HG03558 (cell line): ENCODE measurements at regions not wholly inside any gene's neighbourhood (a gene's known extent, or its start where the extent isn't known, plus 50 kb on each side); places are given as distances from the start of the nearest gene placed in this dataset.

Source experiments
- ATAC-seq: cut with Tn5 transposase; IDR thresholded peaks from one replicate; pipeline ENCODE4 v1.9.1; 2021; ENCODE audit warnings: moderate number of reproducible peaks; ENCODE audit not compliant: unreplicated experiment; ENCODE audit errors: extremely low read depth

DNA sequence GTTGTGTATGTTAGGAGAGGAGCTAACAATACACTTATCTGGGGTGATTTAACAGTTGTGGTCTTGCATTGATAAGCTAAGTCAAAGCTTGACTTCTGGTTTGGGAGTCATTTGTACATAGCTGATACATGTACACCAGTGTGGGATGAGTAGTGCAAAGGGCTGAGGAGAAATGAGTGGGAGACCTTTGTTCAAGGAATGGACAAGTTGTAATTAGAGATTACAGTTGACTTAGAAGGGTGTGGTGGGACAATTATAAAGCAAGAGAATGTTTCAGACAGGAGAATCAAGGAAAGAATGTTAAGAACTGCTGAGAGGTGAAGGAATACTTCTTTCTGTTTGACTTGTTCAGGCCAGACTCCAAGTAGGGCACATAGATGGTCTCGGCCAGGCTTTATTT is 209.7 kb upstream of the STEAP4 start:
- ATAC-seq = no peak

DNA sequence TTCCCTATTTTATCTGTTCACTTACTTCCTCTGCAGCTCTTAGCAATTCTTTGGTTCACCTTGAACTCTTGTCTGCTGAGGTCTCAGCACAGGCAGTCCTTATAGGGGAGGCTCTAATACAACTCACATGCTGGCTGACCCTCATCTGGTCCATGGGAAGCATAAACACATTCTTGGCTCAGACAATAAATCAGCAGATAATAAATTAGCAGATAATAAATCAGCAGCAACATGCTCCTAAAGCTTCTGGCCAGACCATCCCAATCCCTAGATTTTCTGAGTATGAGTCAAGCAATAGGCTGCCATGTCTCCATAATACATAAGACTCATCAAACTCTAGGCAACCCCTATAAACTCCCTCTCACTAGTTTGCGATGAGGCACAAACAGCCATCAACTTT is 208.6 kb upstream of the STEAP4 start:
- no peak for ATAC-seq

DNA sequence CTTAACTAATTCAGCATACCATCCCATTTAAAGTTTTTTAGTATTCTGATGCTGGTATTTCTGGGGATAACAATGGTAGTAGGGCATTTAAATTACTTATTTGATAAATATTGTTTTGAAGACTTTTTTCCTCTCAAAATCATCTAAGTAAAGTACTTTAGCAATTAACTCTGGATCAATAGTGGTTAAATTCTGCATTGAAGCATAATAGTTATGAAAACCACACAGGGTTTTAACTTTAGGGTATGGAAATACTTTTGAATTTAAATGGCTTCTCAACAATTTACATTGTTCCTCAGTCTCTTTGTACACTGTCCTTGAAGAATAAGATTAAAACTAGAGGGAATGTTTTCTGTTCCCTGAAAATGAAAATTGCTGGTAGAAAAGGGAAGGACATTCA is 202.6 kb upstream of the STEAP4 start:
- no peak for ATAC-seq

DNA sequence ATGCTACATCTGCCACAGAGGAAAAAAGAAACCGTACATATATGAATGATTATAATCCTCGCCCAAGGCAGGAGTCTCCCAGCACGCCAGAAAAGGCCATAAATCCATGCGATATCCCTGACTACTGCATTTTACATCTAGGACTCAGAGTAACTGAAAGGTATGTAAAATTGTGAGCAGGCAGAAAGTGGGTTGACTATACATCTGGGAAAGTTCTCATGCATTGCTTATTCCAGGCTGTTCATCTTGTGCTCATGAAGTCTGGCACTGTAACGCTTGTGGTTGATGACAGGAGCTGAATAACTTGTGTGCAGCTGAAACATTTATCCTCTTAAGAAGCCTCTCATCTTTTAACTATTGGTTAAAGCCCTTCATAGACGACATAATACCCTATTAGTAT is 193.4 kb upstream of the STEAP4 start:
- no peak for ATAC-seq

GRCh38 chr7:88495881-88496725 is 189.4 kb upstream of the STEAP4 start:
- ATAC-seq = no peak

DNA sequence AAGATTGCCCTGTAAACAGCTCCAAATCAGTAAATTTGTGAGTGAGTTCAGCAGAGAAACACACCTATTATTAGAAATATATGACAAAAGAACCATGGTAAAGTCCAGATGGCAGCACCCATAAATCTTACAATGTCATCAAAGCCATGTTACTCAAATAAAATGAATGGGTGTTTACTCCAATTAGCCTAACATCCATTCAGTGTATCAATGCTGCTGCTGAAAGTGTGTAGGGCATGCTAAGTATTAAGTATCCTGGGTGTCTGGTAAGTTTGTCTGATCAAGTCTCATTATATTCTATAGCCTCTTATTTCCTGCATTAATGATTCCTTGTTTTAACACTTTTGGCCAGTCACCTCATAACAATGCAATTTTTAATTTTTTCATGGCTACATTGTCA is 185.5 kb upstream of the STEAP4 start:
- no peak for ATAC-seq

DNA sequence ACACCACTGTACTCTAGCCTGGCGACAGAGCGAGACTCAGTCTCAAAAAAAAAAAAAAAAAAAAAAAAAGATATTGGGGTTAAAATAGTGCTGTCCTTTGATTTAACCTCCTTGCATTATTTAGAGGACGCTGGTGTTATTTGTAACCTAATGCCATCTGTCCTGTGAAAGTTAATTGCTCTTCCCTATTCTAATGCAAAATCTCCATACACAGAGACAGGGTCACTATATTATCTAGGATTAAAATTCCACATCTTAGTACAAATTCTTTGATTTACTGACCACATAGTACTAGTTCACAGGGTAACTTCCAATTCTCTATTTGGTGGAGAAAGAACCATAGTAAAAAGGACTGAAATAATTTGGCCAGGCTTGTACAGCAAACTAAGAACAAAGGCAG is 184.2 kb upstream of the STEAP4 start:
- ATAC-seq = no peak

DNA sequence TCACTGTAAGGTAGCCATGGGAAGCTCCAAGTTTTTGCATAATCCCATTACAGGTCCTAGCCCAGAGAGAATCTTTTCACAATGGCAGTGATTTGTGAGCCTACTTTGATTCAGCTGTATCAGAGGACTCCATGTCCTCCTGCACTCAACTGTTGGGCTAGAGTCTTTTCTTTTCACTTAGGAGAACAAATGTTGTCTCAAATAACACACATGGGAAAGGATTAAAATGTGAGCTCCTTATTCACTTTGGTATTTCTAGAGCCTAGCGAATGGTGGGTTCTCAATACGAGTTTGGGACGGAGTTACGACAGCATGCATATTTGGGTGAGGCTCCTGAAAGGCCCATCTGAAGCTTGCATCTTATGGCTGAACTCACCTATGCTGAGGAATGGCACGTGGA is 183.5 kb upstream of the STEAP4 start:
- ATAC-seq = no peak

DNA sequence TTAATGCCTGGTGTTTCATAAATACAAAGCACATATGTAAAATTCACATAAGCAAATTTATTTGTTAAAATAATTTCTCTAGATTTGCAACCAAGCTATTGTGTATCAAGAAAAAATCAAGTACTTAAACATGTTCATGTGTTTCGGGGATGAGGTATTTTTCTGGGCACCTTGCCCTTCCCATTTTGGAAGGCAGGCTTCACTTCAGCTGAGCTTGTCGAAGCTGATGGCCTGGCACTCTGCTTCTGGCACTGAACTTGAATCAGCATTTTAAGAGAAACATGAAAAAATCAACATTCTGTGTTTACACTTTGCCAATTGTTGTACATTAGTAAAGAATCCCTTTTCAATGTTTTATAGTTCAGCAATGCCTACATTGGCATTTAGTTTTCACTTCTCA is 179.1 kb upstream of the STEAP4 start:
- no peak for ATAC-seq

DNA sequence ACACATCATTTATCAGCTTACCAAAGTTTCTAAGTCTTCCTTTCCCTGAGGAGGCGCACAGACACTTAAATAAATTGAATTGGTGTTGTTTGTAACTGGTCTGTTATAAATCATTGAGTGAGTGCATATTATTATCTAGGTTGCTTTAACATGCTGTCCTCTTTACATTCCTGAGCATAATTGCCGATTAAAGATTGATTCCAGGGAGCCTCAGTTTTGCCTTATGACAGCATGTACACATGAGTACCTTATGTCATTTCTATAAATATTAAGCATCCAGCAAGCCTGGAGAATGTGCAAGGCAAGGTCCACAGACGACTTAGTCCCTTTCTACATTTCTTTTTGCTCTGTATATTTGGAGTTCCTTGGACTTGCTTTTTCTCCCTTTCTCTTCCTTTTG is 177.9 kb upstream of the STEAP4 start:
- no peak for ATAC-seq

GRCh38 chr7:88480896-88481295 is 174.2 kb upstream of the STEAP4 start:
- ATAC-seq = no peak

GRCh38 chr7:88480271-88480670 is 173.6 kb upstream of the STEAP4 start:
- no peak for ATAC-seq

GRCh38 chr7:88477976-88478375 is 171.3 kb upstream of the STEAP4 start:
- no peak for ATAC-seq

GRCh38 chr7:88465600-88465999 is 158.9 kb upstream of the STEAP4 start:
- ATAC-seq = no peak

DNA sequence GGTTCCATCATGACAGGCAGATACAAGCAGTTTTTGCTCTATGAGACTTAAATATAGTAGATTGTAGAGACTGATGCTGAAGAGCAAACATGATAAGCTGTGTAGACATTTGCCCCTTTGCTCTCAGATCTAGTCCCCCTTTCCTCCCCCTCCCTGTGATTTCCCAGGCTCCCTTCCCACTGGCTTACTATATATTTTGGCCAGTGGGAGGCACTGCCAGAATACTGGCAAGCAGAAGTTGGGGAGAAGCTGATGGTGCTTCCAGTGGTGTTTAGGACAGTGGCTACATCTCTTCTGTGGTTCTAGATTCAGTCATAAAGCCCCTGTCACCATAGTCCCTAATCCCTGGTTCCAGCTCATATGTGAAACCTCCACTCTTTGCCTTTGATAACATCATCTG is 156.1 kb upstream of the STEAP4 start:
- ATAC-seq = no peak

DNA sequence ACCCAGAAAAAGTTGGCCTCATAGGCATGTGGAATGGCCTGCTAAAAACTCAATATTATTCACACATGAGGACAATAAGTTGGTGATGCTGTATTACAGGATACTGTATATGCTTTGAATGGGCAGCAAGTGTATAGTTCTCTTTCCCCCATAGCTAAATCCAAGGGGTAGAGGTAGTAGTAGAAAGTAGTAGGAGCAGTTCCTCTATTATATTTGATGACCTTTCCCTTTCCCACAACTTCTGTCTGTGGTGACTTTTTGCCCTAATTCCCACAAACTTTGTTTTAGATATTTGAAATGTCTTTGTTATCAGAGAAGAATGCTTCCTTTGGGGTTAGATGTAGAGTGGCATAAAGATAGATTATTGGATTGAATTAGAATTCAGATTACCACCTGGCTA is 154.0 kb upstream of the STEAP4 start:
- ATAC-seq = no peak

GRCh38 chr7:88458946-88459345 is 152.3 kb upstream of the STEAP4 start:
- no peak for ATAC-seq

DNA sequence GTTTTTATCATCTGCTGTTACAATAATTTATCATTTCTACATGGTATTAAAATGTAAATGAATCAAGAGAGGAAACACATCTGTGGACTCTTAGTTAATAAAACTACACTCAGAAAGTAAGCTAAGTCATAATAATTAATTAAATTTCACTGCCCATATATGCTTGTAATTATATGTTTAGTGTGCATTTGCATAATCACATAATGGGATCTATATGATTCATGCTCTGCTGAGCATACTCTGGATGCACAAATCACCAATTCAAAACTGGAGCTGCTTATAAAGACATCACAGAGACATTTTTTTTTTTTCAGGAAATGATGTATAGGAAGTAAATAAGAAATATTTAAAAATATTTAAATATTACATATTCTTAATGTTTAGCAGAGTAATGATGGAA is 151.6 kb upstream of the STEAP4 start:
- no peak for ATAC-seq

DNA sequence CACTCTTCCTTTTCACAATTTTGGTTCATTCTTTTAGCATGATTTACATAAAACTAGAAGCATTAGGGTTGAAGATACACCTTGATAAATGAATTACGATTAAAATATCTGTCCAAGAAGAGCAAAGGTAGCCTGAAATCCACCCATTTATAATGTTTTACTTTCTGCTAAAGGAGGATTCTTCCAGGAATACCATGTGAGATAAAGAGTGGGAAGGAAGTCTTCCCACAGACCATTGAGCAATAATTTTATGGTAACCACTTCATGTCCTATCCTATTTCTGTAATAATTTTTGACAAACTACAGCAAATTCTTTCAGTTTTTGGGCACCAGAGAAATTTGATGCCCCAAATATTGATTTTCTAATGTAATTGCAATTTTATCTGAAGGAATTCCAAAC is 150.6 kb upstream of the STEAP4 start:
- no peak for ATAC-seq

GRCh38 chr7:88456490-88456889 is 149.8 kb upstream of the STEAP4 start:
- no peak for ATAC-seq

DNA sequence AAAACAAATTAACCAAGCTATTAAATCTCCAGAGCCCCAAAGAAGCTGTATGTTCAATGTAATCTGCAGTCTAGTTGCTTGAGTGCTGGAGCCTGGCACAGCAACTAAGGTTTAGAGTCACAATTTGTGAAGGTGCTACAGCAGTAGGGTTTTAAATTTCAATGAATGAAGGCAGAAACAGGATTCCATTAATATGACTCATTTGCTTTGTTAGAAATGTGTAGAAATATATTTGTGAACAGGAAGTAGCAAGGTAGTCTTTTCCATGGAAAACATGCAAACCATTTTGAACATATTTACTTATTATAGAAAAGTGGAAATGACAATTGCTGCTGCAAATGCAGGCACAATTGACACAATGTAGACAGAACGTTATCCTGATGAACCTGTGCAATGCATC is 149.0 kb upstream of the STEAP4 start:
- no peak for ATAC-seq

- ATAC-seq = no peak
Observed at GRCh38 chr7:88452646-88453045, 146.0 kb upstream of the STEAP4 start.
